H1 (cell line): ENCODE measurements at regions not wholly inside any gene's neighbourhood (a gene's known extent, or its start where the extent isn't known, plus 50 kb on each side); places are given as distances from the start of the nearest gene placed in this dataset.

ENCODE experiments used
- CTCF ChIA-PET: fragments of 300-600 bp; sonication (Branson Sonifier 250); formaldehyde crosslinking; loops from one replicate; lab custom pipeline; 2021; ENCODE audit not compliant: partially characterized antibody; lab: Charles Lee
- POLR2A ChIA-PET: fragments of 300-600 bp; sonication (Branson Sonifier 250); formaldehyde crosslinking; loops from one replicate; lab custom pipeline; 2021; ENCODE audit warnings: inconsistent platforms; ENCODE audit not compliant: partially characterized antibody; lab: Charles Lee
- DNase-seq, 2 experiments: peaks; one replicate each; pipeline versions ENCODE4 v3.0.0 to v3.0.0-alpha.2; 2010 to 2022; ENCODE audit warnings: low spot score in 2 of 2, low read depth in 1 of 2, mixed read lengths in 1 of 2
- FAIRE-seq: peaks from 2 replicates; lab custom pipeline; 2011; peaks lifted over from hg19 to GRCh38; lab: Jason Lieb, UNC
- H2AFZ ChIP-seq: 2 replicates; pipeline ENCODE4 v1.8.1; 2012; ENCODE audit warnings: low read length, inconsistent platforms
- H2AK5ac ChIP-seq: 2 replicates; pipeline ENCODE4 v1.6.1; 2013; ENCODE audit warnings: low read depth, low read length
- H2BK120ac ChIP-seq: replicated peaks from 2 replicates; pipeline ENCODE3; 2013; ENCODE audit warnings: low read depth, low read length, inconsistent platforms
- H2BK12ac ChIP-seq: 2 replicates; pipeline ENCODE4 v1.6.1; 2013; ENCODE audit warnings: low read depth, low read length
- H2BK15ac ChIP-seq: 2 replicates; pipeline ENCODE4 v1.6.1; 2013; ENCODE audit warnings: low read length
- H2BK20ac ChIP-seq: 2 replicates; pipeline ENCODE4 v1.6.1; 2013; ENCODE audit warnings: low read length
- H2BK5ac ChIP-seq: 2 replicates; pipeline ENCODE4 v1.6.1; 2013; ENCODE audit warnings: low read depth, low read length
- H3K14ac ChIP-seq: 2 replicates; pipeline ENCODE4 v1.6.1; 2013; ENCODE audit warnings: inconsistent platforms; ENCODE audit not compliant: insufficient read length
- H3K18ac ChIP-seq: 2 replicates; pipeline ENCODE4 v1.6.1; 2013; ENCODE audit warnings: low read length; ENCODE audit errors: extremely low read depth
- H3K23ac ChIP-seq: 2 replicates; pipeline ENCODE4 v1.6.1; 2013; ENCODE audit warnings: inconsistent platforms; ENCODE audit not compliant: insufficient read length
- H3K23me2 ChIP-seq: 2 replicates; pipeline ENCODE4 v1.6.1; 2013; ENCODE audit warnings: low read depth, low read length
- H3K27ac ChIP-seq: 2 replicates; pipeline ENCODE4 v1.6.1; 2011; ENCODE audit warnings: low read depth, low read length, inconsistent platforms
- H3K27me3 ChIP-seq, 4 experiments: replicated peaks in 1 of 4; 1 replicate in 1 of 4; 2 replicates in 3 of 4; pipeline versions ENCODE4 v1.6.1 to v1.8.1; 2011 to 2013; ENCODE audit warnings: low read length in 3 of 4, mild to moderate bottlenecking in 3 of 4, inconsistent platforms in 2 of 4, mixed read lengths in 2 of 4, moderate library complexity in 1 of 4; ENCODE audit not compliant: control insufficient read depth in 3 of 4, insufficient read depth in 3 of 4; ENCODE audit errors: extremely low read depth in 1 of 4
- H3K36me3 ChIP-seq, 4 experiments: 2 replicates each; pipeline versions ENCODE4 v1.6.1 to v1.8.1; 2011 to 2013; ENCODE audit warnings: mild to moderate bottlenecking in 4 of 4, low read length in 3 of 4, moderate library complexity in 2 of 4, control low read depth in 1 of 4, inconsistent platforms in 1 of 4; ENCODE audit not compliant: insufficient read depth in 4 of 4, control insufficient read depth in 2 of 4
- H3K4ac ChIP-seq: replicated peaks from 2 replicates; pipeline ENCODE3; 2013; ENCODE audit warnings: low read length, low read depth, mixed read lengths, inconsistent platforms; ENCODE audit not compliant: insufficient read length
- H3K4me1 ChIP-seq, 4 experiments: replicated peaks in 1 of 4; 1 replicate in 1 of 4; 2 replicates in 3 of 4; pipeline versions ENCODE4 v1.6.1 to v1.8.1; 2011 to 2013; ENCODE audit warnings: low read length in 3 of 4, inconsistent platforms in 2 of 4, mixed read lengths in 1 of 4; ENCODE audit not compliant: insufficient read depth in 4 of 4, control insufficient read depth in 3 of 4
- H3K4me2 ChIP-seq, 2 experiments: 2 replicates each; pipeline versions ENCODE4 v1.6.1 to v1.8.1; 2011 to 2013; ENCODE audit warnings: low read depth in 2 of 2, low read length in 2 of 2, control low read depth in 1 of 2, inconsistent platforms in 1 of 2, mild to moderate bottlenecking in 1 of 2; ENCODE audit not compliant: insufficient read depth in 1 of 2
- H3K4me3 ChIP-seq, 4 experiments: fragments of 200-600, 300-600 bp in 1 of 4; sonication (generic), shearing (Covaris generic), sonication (Bioruptor Twin) in 1 of 4; 2 replicates each; pipeline versions ENCODE4 v1.5.1 to v1.8.1; 2011 to 2016; ENCODE audit warnings: low read length in 4 of 4, low read depth in 3 of 4, control low read depth in 2 of 4, inconsistent platforms in 2 of 4, mild to moderate bottlenecking in 2 of 4, mixed read lengths in 1 of 4, moderate library complexity in 1 of 4; ENCODE audit not compliant: insufficient read depth in 2 of 4; ENCODE audit errors: extremely low read depth in 1 of 4
- H3K56ac ChIP-seq: replicated peaks from 2 replicates; pipeline ENCODE3; 2013; ENCODE audit warnings: low read depth, mild to moderate bottlenecking, mixed read lengths, low read length, inconsistent platforms; ENCODE audit not compliant: insufficient read length
- H3K79me1 ChIP-seq: 2 replicates; pipeline ENCODE4 v1.6.1; 2013; ENCODE audit warnings: low read depth, low read length, control low read depth
- H3K79me2 ChIP-seq, 2 experiments: 2 replicates each; pipeline versions ENCODE4 v1.6.1 to v1.8.1; 2012 to 2013; ENCODE audit warnings: low read length in 2 of 2, mild to moderate bottlenecking in 2 of 2, inconsistent platforms in 1 of 2; ENCODE audit not compliant: insufficient read depth in 2 of 2, control insufficient read depth in 1 of 2
- H3K9ac ChIP-seq, 4 experiments: replicated peaks in 1 of 4; 1 replicate in 1 of 4; 2 replicates in 3 of 4; pipeline versions ENCODE4 v1.6.1 to v1.8.1; 2011 to 2013; ENCODE audit warnings: low read depth in 3 of 4, low read length in 3 of 4, control low read depth in 2 of 4, mild to moderate bottlenecking in 2 of 4, moderate library complexity in 2 of 4, inconsistent platforms in 1 of 4; ENCODE audit errors: extremely low read depth in 1 of 4
- H3K9me3 ChIP-seq, 2 experiments: 2 replicates each; pipeline versions ENCODE4 v1.6.1 to v1.8.1; 2012 to 2013; ENCODE audit warnings: mild to moderate bottlenecking in 2 of 2, moderate library complexity in 2 of 2, control low read depth in 1 of 2, inconsistent platforms in 1 of 2, low read depth in 1 of 2, low read length in 1 of 2, mixed read lengths in 1 of 2; ENCODE audit not compliant: insufficient read depth in 2 of 2
- H4K20me1 ChIP-seq, 2 experiments: replicated peaks in 1 of 2; 2 replicates each; pipeline versions ENCODE3 to v1.8.1; 2011 to 2013; ENCODE audit warnings: inconsistent platforms in 2 of 2, low read length in 2 of 2, mild to moderate bottlenecking in 1 of 2; ENCODE audit not compliant: insufficient read depth in 2 of 2, control insufficient read depth in 1 of 2
- H4K5ac ChIP-seq: 2 replicates; pipeline ENCODE4 v1.6.1; 2013; ENCODE audit warnings: low read length, low read depth, mixed read lengths, inconsistent platforms; ENCODE audit not compliant: insufficient read length
- H4K8ac ChIP-seq: 2 replicates; pipeline ENCODE4 v1.8.0; 2013; ENCODE audit warnings: mild to moderate bottlenecking, moderate library complexity, low read length, inconsistent platforms; ENCODE audit not compliant: insufficient read depth; ENCODE audit errors: extremely low read depth
- H4K91ac ChIP-seq: replicated peaks from 2 replicates; pipeline ENCODE3; 2013; ENCODE audit warnings: low read length, mixed read lengths, inconsistent platforms; ENCODE audit not compliant: insufficient read length
- BRCA1 ChIP-seq: IDR thresholded peaks from 2 replicates; pipeline ENCODE4 v1.6.1; 2012; ENCODE audit warnings: low read depth, low read length, improper control_type of control experiment
- CBX5 ChIP-seq: fragments of 300-800, 300-1000 bp; sonication (generic); IDR thresholded peaks from 2 replicates; pipeline ENCODE4 v1.7.1; 2016; ENCODE audit warnings: antibody characterized with exemption, low read length, low read depth
- FOSL1 ChIP-seq: IDR thresholded peaks from 2 replicates; pipeline ENCODE4 v1.6.1; 2011; ENCODE audit warnings: mild to moderate bottlenecking, low read depth, low read length, moderate library complexity; ENCODE audit not compliant: insufficient read depth
- JUN ChIP-seq: IDR thresholded peaks from 2 replicates; pipeline ENCODE4 v1.6.1; 2011; ENCODE audit warnings: low read depth, mild to moderate bottlenecking, improper control_type of control experiment, low read length
- KDM1A ChIP-seq: fragments of 200-600, 300-600 bp; sonication (generic); IDR thresholded peaks from 2 replicates; pipeline ENCODE4 v1.7.1; 2016; ENCODE audit warnings: mild to moderate bottlenecking, low read length, borderline replicate concordance
- POLR2AphosphoS5 ChIP-seq: IDR thresholded peaks from 2 replicates; pipeline ENCODE4 v1.6.1; 2011; ENCODE audit warnings: low read depth, low read length
- RNF2 ChIP-seq: fragments of 200-900, 300-1000 bp; sonication (generic); IDR thresholded peaks from 2 replicates; pipeline ENCODE4 v1.7.1; 2016; ENCODE audit warnings: borderline replicate concordance, low read depth, mild to moderate bottlenecking, antibody characterized with exemption, low read length; ENCODE audit not compliant: poor library complexity, severe bottlenecking; ENCODE audit errors: missing control alignments
- SIRT6 ChIP-seq: IDR thresholded peaks from one replicate; pipeline ENCODE4 v1.7.1; 2012; ENCODE audit warnings: low read length, inconsistent platforms
- SP2 ChIP-seq: IDR thresholded peaks from 2 replicates; pipeline ENCODE4 v1.6.1; 2012; ENCODE audit warnings: mild to moderate bottlenecking, low read length, inconsistent platforms
- TCF12 ChIP-seq: IDR thresholded peaks from 2 replicates; pipeline ENCODE4 v1.6.1; 2011; ENCODE audit warnings: low read depth, mild to moderate bottlenecking, low read length
- TEAD4 ChIP-seq: IDR thresholded peaks from 2 replicates; pipeline ENCODE4 v1.6.1; 2012; ENCODE audit warnings: low read depth, low read length, inconsistent platforms, mixed read lengths
- ZNF274 ChIP-seq: IDR thresholded peaks from 2 replicates; pipeline ENCODE4 v1.7.0; 2012; ENCODE audit warnings: low read length, borderline replicate concordance; ENCODE audit errors: extremely low read depth
- WGBS, 2 experiments: shearing (Covaris generic) in 1 of 2; methylation state at CpG; one replicate each; pipeline versions ENCODE4 v1.1.6 to v1.1.7; 2013 to 2015; ENCODE audit warnings: low lambda C conversion rate in 2 of 2, mixed read lengths in 2 of 2, inconsistent platforms in 1 of 2, low coverage in 1 of 2, missing lambda C conversion rate in 1 of 2; ENCODE audit not compliant: insufficient replicate concordance in 2 of 2, insufficient coverage in 1 of 2, insufficient read length in 1 of 2; ENCODE audit errors: extremely low coverage in 1 of 2, missing lambda C conversion rate in 1 of 2; 5-methylcytosine and 5-hydroxymethylcytosine counted together
- TF ChIP-seq, protein P1 (sequence below): IDR thresholded peaks from 2 replicates; pipeline ENCODE4 v1.6.1; 2012; ENCODE audit warnings: inconsistent platforms
- TF ChIP-seq, protein P2 (sequence below): IDR thresholded peaks from 2 replicates; pipeline ENCODE4 v1.6.1; 2011; ENCODE audit warnings: low read depth, mild to moderate bottlenecking, low read length; ENCODE audit not compliant: insufficient read depth

DNA sequence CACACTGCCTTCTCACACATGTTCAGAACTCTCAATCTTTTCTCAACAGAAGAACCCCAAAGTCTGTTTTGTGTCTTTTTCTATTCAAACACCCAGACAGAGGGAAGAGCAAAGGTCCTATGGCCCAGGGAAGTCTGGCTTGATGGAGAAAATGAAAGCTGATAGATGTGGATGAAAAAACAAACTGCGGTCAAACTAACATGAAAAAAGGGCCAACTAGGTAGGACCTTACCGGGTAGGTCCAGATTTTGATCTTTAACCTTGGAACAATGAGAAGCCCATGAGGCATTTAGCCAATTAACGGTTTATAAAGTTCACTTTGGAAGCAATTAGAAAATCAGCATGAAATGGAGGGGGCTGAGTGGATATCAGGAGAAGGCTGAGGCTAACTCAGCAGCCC lies 507.7 kb upstream of the SLC35B3 start:
- no peaks in the 10 kb centered on the region for H3K9me3 ChIP-seq
- H2BK120ac ChIP-seq = no peak overlapping the region
- no peaks in the 10 kb centered on the region for H3K23me2 ChIP-seq
- H2BK15ac ChIP-seq = no peak overlapping the region
- H3K23ac ChIP-seq = no peak overlapping the region
- H3K18ac ChIP-seq = no peak overlapping the region
- no peak overlapping the region for H2AK5ac ChIP-seq
- no peak overlapping the region for H3K4ac ChIP-seq
- no peaks in the 10 kb centered on the region for H3K79me2 ChIP-seq
- H3K14ac ChIP-seq = no peak overlapping the region
- no peak overlapping the region for H3K9ac ChIP-seq
- no peaks in the 10 kb centered on the region for H4K20me1 ChIP-seq
- H3K4me3 ChIP-seq = no peak overlapping the region
- WGBS, 2 experiments = 96% methylated on average over 3 of the region's 3 CpGs; no CpG with 5 or more reads in 1 of the 2 experiments
- no peaks in the 10 kb centered on the region for H3K79me1 ChIP-seq
- no peak overlapping the region for H2BK20ac ChIP-seq
- no peak overlapping the region for H2AFZ ChIP-seq
- H3K27me3 ChIP-seq = no peaks in the 10 kb centered on the region
- H3K36me3 ChIP-seq = no peaks in the 10 kb centered on the region
- no peak overlapping the region for H3K27ac ChIP-seq
- no peak overlapping the region for H3K4me2 ChIP-seq
- H2BK5ac ChIP-seq = no peak overlapping the region
- CTCF ChIA-PET = interaction anchor here (0.6 to 1.2 kb wide), 2 partner anchors 10 to 232 kb away, joined by 3 to 4 read pairs; no protein-coding TSS in a partner anchor
- no peak overlapping the region for H3K56ac ChIP-seq
- H4K8ac ChIP-seq = no peak overlapping the region
- H4K5ac ChIP-seq = no peak overlapping the region
- FAIRE-seq (no peak), DNase-seq (no peak)
- no peaks in the 10 kb centered on the region for H3K4me1 ChIP-seq
- H4K91ac ChIP-seq = no peak overlapping the region
- POLR2A ChIA-PET = no interaction called here
- H2BK12ac ChIP-seq = no peak overlapping the region
- no peak for TF ChIP-seq SP2
- no peak for TF ChIP-seq POLR2AphosphoS5
- TF ChIP-seq, protein P1, sequence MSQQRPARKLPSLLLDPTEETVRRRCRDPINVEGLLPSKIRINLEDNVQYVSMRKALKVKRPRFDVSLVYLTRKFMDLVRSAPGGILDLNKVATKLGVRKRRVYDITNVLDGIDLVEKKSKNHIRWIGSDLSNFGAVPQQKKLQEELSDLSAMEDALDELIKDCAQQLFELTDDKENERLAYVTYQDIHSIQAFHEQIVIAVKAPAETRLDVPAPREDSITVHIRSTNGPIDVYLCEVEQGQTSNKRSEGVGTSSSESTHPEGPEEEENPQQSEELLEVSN = no peak
- no peak for TF ChIP-seq SIRT6
- no peak for TF ChIP-seq BRCA1
- no peak for TF ChIP-seq TEAD4
- no peak for TF ChIP-seq ZNF274
- no peak for TF ChIP-seq FOSL1
- TF ChIP-seq, protein P2, sequence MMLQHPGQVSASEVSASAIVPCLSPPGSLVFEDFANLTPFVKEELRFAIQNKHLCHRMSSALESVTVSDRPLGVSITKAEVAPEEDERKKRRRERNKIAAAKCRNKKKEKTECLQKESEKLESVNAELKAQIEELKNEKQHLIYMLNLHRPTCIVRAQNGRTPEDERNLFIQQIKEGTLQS = no peak
- no peak for TF ChIP-seq JUN
- no peak for TF ChIP-seq CBX5
- TF ChIP-seq RNF2 = no peak
- TF ChIP-seq KDM1A = no peak
- TF ChIP-seq TCF12 = no peak
